Thyroid gland (tissue), 4 donors: ENCODE measurements at regions not wholly inside any gene's neighbourhood (a gene's known extent, or its start where the extent isn't known, plus 50 kb on each side); places are given as distances from the start of the nearest gene placed in this dataset.

Experiments used
- CTCF ChIP-seq, 6 experiments: fragments of 200-600 bp in 3 of 6; fragments of 450-650 bp in 3 of 6; sonication (generic) in 3 of 6; IDR thresholded peaks; one replicate each; pipeline ENCODE4 v1.5.1; 2016 to 2019; ENCODE audit warnings: antibody characterized with exemption in 6 of 6, mild to moderate bottlenecking in 2 of 6, inconsistent platforms in 1 of 6, moderate library complexity in 1 of 6
- POLR2A ChIP-seq, 2 donors: fragments of 450-650 bp; IDR thresholded peaks; one replicate each; pipeline ENCODE4 v1.6.1; 2017; ENCODE audit warnings: antibody characterized with exemption in 2 of 2, mild to moderate bottlenecking in 2 of 2, moderate library complexity in 1 of 2

- TF ChIP-seq CTCF (IDR thresholded peaks at IDR 0.05) = no peak
- no peak for TF ChIP-seq POLR2A (IDR thresholded peaks at IDR 0.05)
Observed at GRCh38 chr5:147956842-147957223, 50.5 kb upstream of the C5orf46 start.
